ENCODE measurements at regions not wholly inside any gene's neighbourhood (a gene's known extent, or its start where the extent isn't known, plus 50 kb on each side); places are given as distances from the start of the nearest gene placed in this dataset.
A peak's percentile ranks its signal among the peaks of the same experiment; 100 is the strongest.

DNA sequence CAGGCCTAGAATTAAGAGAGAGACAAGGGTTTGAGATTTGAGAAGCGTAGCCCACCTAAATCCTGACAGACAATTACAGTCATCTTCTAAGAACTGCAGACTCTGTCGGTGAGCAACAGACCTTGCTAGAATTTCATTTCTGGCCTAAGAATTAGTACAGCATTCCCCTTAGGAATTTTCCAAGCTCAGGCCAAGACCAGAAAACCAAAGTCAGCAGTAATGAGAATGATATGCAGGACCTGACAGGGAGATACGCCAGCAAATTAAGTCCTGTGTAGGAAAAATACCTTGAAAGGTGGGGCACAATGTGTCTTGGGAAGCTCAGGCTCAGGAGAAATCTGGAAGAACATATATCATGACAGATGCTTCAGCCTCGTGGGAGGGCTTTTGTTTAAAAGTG is 52.7 kb upstream of the HERPUD2 start:
- peak; percentile 62 for DNase-seq (ENCODE audit: low read depth)

DNA sequence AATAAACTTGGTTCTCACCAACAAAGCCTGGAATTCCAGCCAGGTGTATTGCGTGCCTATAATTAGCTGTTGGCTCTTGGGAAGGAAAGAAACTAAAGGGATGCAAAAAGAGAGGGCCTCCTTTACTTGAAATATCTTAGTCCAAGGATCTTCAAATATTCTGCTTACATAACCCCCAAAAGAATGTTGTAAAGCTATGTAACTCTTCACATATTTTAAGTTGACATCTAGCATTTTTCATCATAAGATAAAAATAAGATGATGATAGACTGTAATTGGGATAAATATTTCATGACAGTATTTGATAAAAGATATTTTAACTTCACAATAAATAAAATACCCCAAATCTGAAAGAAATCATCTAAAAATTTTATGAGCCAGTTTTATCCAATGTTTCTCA is 52.5 kb upstream of the SEPTIN7 start:
- peak; percentile 44 for DNase-seq (ENCODE audit: low read depth)

DNA sequence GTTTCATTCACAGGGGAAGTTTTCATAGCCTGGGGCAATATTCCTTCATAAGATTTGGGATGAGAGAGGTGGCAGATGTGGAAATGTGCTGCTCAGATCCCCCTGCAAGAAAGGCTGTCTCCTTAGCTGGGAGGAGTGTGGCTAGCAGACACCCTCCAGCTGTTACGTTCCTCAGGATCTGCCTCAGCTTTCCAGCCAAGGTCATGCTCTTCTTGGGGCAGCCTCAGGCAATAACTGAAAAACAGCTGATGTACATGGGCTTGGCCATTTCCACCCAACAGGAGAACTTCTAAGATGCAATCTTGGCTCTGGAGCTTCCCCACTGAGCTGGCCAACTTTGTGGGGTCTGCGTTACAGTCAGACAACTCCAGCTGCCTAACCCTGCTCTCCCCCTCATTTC is 51.3 kb upstream of the SEPTIN7 start:
- peak; percentile 69 for DNase-seq (ENCODE audit: low read depth)
